Superior temporal gyrus (tissue), 1 donor: ENCODE measurements at regions not wholly inside any gene's neighbourhood (a gene's known extent, or its start where the extent isn't known, plus 50 kb on each side); places are given as distances from the start of the nearest gene placed in this dataset.
A peak's percentile ranks its signal among the peaks of the same experiment; 100 is the strongest.

Experiments
- DNase-seq: peaks from one replicate; pipeline ENCODE4 v3.0.0-alpha.2; 2016; ENCODE audit errors: extremely low spot score

- DNase-seq, result peak; percentile 67
Observed at GRCh38 chr11:128407962-128408361, 179.4 kb downstream of the ETS1 start.

- DNase-seq, result no peak
Observed at GRCh38 chr11:128405714-128406662, 181.4 kb downstream of the ETS1 start.

DNA sequence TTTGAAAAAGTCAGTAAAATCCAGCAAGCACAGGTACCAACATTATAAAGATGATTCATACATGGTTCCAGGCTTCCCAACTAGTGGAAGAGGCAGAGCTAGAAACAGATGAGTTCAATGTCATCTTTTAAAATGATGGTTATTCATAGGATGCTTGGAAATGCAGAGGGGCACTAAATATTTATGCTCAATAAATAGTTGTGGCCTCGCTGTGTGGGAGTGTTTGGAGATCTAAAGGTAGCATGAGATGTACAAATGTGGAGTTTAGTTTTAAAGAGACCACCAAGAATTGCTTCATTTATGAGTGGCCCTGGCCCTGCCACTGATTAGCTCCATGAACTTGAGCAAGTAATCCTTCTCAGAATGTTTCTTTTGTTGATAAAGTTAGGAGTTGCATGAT lies 182.2 kb downstream of the ETS1 start:
- no peak for DNase-seq

DNA sequence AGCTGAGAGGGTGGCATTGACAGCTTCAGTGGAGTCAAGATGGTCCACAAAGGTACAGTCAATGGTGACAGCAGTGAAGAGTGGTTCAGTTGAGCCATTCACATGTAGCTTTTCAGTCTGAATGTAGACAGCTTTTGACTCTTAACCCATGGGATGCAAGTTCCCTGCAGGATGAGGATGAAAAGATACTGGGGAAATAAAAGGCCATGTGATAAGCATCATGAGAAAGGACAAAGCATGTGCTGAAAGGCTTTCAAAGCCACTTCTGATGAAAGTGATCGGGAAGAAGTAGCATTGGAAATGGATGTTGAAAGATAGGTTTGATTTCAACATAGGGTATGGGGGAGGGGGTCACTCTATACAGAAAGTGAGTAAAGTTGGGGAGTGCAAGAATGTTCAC lies 182.9 kb downstream of the ETS1 start:
- no peak for DNase-seq

DNA sequence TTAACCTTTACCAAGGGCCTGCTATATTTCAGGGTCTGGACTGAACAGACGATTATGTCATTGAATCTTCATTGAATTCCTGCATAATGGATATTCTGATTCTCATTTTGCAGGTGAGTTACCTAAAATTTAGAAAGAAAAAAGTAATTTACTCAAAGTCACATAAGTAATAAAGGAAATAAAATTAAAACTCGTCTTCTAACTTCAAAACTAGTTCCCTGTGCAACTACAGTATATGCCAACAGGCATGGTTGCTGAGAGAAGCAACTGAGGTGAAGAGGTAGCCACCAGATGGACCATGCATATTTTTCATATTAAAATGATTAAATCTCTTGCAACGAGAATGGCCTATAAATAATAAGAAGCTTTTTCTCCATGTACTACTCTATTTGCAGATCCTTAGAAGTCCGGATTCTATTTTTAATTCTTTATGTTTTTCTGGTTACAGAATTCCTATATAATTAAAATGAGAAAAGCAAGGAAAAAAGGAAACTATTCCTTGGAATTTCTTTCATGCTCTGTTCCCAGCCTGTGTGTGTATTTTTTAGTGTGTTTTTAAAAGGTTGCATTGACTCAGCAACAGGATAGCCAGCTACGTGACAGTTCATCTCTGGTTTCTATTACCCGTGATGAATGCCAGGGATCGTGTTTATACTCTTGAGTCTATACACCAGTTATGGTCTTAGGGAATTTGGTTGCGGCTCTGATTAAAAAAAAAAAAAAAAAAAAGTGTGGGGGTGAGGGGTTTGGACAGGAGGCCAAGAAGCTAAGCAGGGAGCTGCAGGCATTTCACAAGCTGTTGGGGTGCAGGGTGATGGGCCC lies 186.8 kb downstream of the ETS1 start:
- no peak for DNase-seq

GRCh38 chr11:128399251-128400121 lies 187.9 kb downstream of the ETS1 start:
- no peak for DNase-seq

DNA sequence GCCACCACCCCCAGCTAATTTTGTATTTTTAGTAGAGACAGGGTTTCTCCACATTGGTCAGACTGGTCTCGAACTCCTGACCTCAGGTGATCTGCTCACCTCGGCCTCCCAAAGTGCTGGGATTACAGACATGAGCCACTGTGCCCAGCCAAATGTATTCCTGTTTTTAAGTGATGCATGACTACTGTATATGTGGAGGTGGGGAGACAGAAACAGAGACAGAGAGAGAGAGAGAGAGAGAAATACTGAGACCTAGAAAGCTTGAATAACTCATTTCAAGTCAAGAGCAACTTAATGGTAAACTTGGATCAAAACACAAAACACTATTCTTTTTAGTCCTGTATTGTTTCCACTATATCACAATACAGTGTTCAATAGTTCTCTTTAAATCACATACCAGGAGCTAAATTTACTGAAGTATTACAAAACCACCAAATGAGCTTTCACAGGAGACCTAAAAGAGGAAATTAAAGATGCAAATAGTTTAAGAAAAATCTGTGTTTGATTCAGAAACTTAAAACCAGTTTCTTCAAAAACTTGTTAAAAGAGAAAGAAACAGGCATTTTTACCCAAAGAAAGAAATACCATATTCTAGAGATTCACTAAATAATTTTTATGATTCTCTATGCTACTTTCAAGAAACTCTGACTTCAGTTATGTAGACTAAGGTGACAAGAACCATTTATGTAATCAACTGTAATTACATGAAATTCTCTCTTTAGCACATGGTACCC lies 188.7 kb downstream of the ETS1 start:
- no peak for DNase-seq

DNA sequence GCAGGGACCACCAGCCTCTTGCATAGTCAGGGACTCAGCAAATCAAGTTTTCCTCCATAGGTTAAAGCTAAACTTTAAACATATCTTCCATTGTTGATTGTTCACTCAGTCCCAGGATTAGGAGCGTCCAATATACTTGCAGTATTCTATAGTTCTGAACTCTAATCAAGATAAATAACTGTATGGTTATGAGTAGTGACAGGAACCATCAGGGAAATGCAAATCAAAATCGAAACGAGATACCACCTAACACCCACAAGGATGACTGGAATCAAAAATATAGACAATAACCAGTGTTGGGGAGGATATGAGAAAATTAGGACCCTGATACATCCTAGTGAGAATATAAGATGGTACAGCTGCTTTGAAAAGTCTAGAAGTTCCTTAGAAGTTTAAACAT lies 190.0 kb downstream of the ETS1 start:
- DNase-seq, result no peak

GRCh38 chr11:128394431-128395089 lies 192.8 kb downstream of the ETS1 start:
- DNase-seq, result no peak

GRCh38 chr11:128392259-128392658 lies 195.1 kb downstream of the ETS1 start:
- no peak for DNase-seq

DNA sequence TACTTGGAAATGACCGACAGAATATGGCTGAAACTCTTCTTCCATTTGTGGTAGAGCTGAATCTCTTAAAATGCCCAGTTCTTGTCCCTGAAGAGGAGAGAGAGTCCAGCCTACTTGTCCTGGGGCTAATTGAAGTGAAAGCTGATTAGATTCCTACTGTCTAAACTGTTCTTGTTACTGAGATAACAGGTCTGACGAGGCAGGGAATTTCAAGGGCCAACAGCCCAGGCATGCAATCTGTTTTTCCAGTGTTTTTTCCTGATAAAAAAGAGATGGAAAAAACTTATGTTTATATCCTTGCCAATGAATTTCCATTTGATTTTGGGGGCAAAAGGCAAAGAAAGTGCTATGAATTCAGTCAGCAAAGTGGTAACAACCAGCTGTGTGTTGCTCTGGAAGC lies 195.5 kb downstream of the ETS1 start:
- no peak for DNase-seq

GRCh38 chr11:128390246-128390645 lies 197.1 kb downstream of the ETS1 start:
- no peak for DNase-seq

DNA sequence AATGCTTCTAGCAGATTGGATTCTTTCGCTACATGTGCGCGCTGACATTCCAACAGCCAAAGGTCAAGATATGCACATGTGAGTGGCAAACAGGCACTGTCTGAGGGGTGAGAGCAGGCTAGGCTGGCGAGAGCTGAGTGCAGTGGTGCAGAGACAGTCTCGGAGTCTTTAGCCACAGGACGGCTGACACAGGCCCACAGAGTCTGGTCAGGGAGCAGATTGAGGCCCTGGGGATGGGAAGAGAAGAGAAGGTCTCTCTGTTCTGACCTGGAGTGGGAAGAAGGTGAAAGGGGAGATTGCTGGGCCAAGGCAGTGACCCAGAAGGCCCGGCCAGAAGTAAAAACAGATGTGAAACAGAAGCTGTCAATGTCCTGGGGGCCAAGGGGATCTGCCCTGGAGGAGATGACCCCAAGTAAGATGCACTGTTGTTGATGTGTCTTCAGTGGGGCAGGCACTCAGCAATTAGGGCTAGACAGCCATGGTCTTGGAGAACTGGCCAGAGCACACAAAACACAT lies 197.8 kb downstream of the ETS1 start:
- no peak for DNase-seq

- no peak for DNase-seq
Observed at GRCh38 chr11:128388206-128388815, 199.0 kb downstream of the ETS1 start.

- no peak for DNase-seq
Observed at GRCh38 chr11:128379587-128380580, 207.5 kb downstream of the ETS1 start.

DNA sequence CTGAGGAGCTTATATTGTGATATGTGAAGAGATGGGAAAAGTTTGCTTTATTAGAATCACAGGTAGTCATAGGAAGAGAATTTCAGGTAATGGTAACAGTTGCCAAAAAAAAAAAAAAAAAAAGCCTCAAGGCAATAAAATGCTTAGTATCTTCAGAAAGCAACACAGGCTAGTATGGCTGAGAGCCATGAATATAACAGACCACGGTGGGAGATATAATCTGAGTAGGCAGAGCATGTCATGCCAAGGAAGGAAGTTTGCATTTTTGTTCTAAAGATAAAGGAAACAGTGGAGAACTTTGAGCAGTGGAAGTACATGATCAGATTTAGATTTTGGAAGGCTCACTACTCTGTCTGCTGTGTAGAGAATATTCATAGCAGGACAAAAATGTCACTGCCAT lies 211.4 kb downstream of the ETS1 start:
- no peak for DNase-seq

- no peak for DNase-seq
Observed at GRCh38 chr11:128374026-128374425, 213.3 kb downstream of the ETS1 start.

DNA sequence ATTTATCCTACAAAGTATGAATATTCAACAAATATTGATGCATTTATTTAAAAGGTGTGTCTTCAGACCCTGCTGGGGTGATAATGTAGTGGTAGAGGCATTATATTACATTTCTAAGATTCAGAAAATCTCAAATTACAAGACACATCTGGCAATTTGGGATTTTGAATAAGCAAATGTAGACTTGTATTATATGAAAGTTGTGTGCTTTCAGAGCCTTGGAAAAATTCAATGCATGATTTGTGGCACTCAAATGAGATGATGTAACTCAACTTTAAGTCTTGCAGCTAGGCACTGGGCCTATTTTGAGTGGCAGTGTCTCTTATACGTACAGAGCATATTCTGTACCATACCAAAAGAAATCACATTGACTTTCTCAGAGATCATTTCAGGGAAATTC lies 214.4 kb downstream of the ETS1 start:
- no peak for DNase-seq

GRCh38 chr11:128367573-128367972 lies 219.8 kb downstream of the ETS1 start:
- DNase-seq, result no peak
